WTC11 (cell line): ENCODE measurements at regions not wholly inside any gene's neighbourhood (a gene's known extent, or its start where the extent isn't known, plus 50 kb on each side); places are given as distances from the start of the nearest gene placed in this dataset.

Experiments used
- ATAC-seq: fragments of 200-7000 bp; cut with Tn5 transposase; 2 replicates; pipeline ENCODE4 v1.10.0; 2021; ENCODE audit warnings: mild to moderate bottlenecking, moderate library complexity
- CTCF ChIA-PET: fragments of 300-600 bp; sonication (Branson Sonifier 250); formaldehyde crosslinking; loops from one replicate; lab custom pipeline; 2021; ENCODE audit warnings: antibody characterized with exemption; lab: Charles Lee
- POLR2A ChIA-PET: fragments of 350-600 bp; sonication (Branson Sonifier 250); formaldehyde crosslinking; loops from one replicate; lab custom pipeline; 2021; ENCODE audit warnings: antibody characterized with exemption; lab: Charles Lee
- DNase-seq: peaks from one replicate; pipeline ENCODE4 v3.0.0; 2021; ENCODE audit warnings: low spot score
- H3K27ac Mint-ChIP-seq: 2 replicates; pipeline ENCODE4 v1.8.0; 2021; ENCODE audit warnings: mixed read lengths
- H3K27me3 Mint-ChIP-seq: 2 replicates; pipeline ENCODE4 v1.8.0; 2021; ENCODE audit warnings: low read depth, mild to moderate bottlenecking, moderate library complexity, mixed read lengths
- H3K36me3 Mint-ChIP-seq: 2 replicates; pipeline ENCODE4 v1.8.0; 2021; ENCODE audit warnings: mixed read lengths
- H3K4me1 Mint-ChIP-seq: 2 replicates; pipeline ENCODE4 v1.8.0; 2022; ENCODE audit warnings: mixed read lengths
- H3K4me3 Mint-ChIP-seq: 2 replicates; pipeline ENCODE4 v1.8.0; 2021; ENCODE audit warnings: mild to moderate bottlenecking, moderate library complexity, mixed read lengths
- H3K9me3 Mint-ChIP-seq: 2 replicates; pipeline ENCODE4 v1.8.0; 2021; ENCODE audit warnings: mixed read lengths
- ATF1 ChIP-seq: sonication (generic); formaldehyde crosslinking; IDR thresholded peaks from 2 replicates; pipeline ENCODE4 v1.8.1; 2023; ENCODE audit warnings: mild to moderate bottlenecking, moderate library complexity, missing genetic modification reagents
- CDX4 ChIP-seq: fragments of 250-450 bp; sonication (Bioruptor Pico); IDR thresholded peaks from 2 replicates; pipeline ENCODE4 v1.9.0; 2021; ENCODE audit warnings: moderate library complexity, mild to moderate bottlenecking, inconsistent platforms, borderline replicate concordance
- ELF4 ChIP-seq: sonication (generic); formaldehyde crosslinking; IDR thresholded peaks from 2 replicates; pipeline ENCODE4 v1.8.1; 2022; ENCODE audit warnings: low read depth, mild to moderate bottlenecking, moderate library complexity, missing genetic modification reagents
- EMX1 ChIP-seq: fragments of 250-450 bp; sonication (Bioruptor Pico); IDR thresholded peaks from 2 replicates; pipeline ENCODE4 v1.8.0; 2021; ENCODE audit warnings: mild to moderate bottlenecking
- ERG ChIP-seq: fragments of 250-450 bp; sonication (Bioruptor Pico); IDR thresholded peaks from 2 replicates; pipeline ENCODE4 v1.8.0; 2021; ENCODE audit warnings: mild to moderate bottlenecking
- FOXJ3 ChIP-seq: sonication (generic); formaldehyde crosslinking; IDR thresholded peaks from 2 replicates; pipeline ENCODE4 v1.9.0; 2021; ENCODE audit warnings: missing genetic modification reagents, mild to moderate bottlenecking, borderline replicate concordance
- GABPB1 ChIP-seq: sonication (generic); formaldehyde crosslinking; IDR thresholded peaks from 2 replicates; pipeline ENCODE4 v1.8.1; 2023; ENCODE audit warnings: mild to moderate bottlenecking, missing genetic modification reagents
- IRF1 ChIP-seq: sonication (generic); formaldehyde crosslinking; IDR thresholded peaks from 2 replicates; pipeline ENCODE4 v1.8.0; 2023; ENCODE audit warnings: missing genetic modification reagents
- JUN ChIP-seq: sonication (generic); formaldehyde crosslinking; IDR thresholded peaks from 2 replicates; pipeline ENCODE4 v1.8.0; 2023; ENCODE audit warnings: mild to moderate bottlenecking, missing genetic modification reagents
- NFYB ChIP-seq: sonication (generic); formaldehyde crosslinking; conservative IDR thresholded peaks from 2 replicates; pipeline ENCODE4 v1.8.0; 2022; ENCODE audit warnings: low read depth, missing genetic modification reagents
- NR3C1 ChIP-seq: sonication (generic); formaldehyde crosslinking; conservative IDR thresholded peaks from 2 replicates; pipeline ENCODE4 v1.8.1; 2023; ENCODE audit warnings: low read depth, mild to moderate bottlenecking, missing genetic modification reagents
- PRDM15 ChIP-seq: sonication (generic); formaldehyde crosslinking; IDR thresholded peaks from 2 replicates; pipeline ENCODE4 v1.8.0; 2022; ENCODE audit warnings: missing genetic modification reagents
- SMAD3 ChIP-seq: sonication (generic); formaldehyde crosslinking; IDR thresholded peaks from 2 replicates; pipeline ENCODE4 v1.8.0; 2022; ENCODE audit warnings: missing genetic modification reagents, mild to moderate bottlenecking, borderline replicate concordance
- TEAD1 ChIP-seq: sonication (generic); formaldehyde crosslinking; IDR thresholded peaks from 2 replicates; pipeline ENCODE4 v1.8.0; 2022; ENCODE audit warnings: mild to moderate bottlenecking, missing genetic modification reagents
- USF2 ChIP-seq: sonication (generic); formaldehyde crosslinking; IDR thresholded peaks from 2 replicates; pipeline ENCODE4 v1.8.1; 2023; ENCODE audit warnings: mild to moderate bottlenecking, missing genetic modification reagents, moderate library complexity
- ZNF138 ChIP-seq: sonication (generic); formaldehyde crosslinking; conservative IDR thresholded peaks from 2 replicates; pipeline ENCODE4 v1.8.1; 2022; ENCODE audit warnings: mild to moderate bottlenecking, moderate library complexity, missing genetic modification reagents
- ZNF416 ChIP-seq: fragments of 250-450 bp; sonication (Bioruptor Pico); IDR thresholded peaks from 2 replicates; pipeline ENCODE4 v1.9.0; 2021; ENCODE audit warnings: mild to moderate bottlenecking, inconsistent platforms
- ZNF512 ChIP-seq: sonication (generic); formaldehyde crosslinking; IDR thresholded peaks from 2 replicates; pipeline ENCODE4 v1.8.1; 2022; ENCODE audit warnings: missing genetic modification reagents, borderline replicate concordance
- ZNF671 ChIP-seq: fragments of 250-450 bp; sonication (Bioruptor Pico); IDR thresholded peaks from 2 replicates; pipeline ENCODE4 v1.8.0; 2021; ENCODE audit warnings: mild to moderate bottlenecking
- TF ChIP-seq, protein P1 (sequence below): fragments of 250-450 bp; sonication (Bioruptor Pico); IDR thresholded peaks from 2 replicates; pipeline ENCODE4 v1.9.0; 2021; ENCODE audit warnings: mild to moderate bottlenecking

DNA sequence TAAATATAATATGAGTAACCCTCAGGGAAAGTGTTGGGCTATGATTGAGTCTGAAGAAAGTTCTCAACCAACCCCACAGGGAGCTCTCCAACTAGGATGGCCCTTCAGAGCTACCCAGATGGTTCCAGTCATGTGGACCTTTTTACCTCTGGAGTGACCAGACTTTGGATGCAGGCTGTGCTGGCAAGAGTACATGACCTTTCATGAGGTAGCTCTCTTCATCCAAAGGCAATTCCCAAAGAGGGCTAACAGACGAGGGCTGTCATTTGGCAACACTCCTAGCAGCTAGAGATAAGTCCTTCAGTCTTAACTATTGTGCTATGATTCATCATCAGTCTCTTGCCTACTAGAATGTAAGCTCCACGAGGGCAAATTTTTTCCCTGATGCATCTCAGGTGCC lies 75.4 kb downstream of the DUSP6 start:
- no peak overlapping the region for H3K4me3 Mint-ChIP-seq
- no peaks in the 10 kb centered on the region; the same call in 1 of the 2 replicates for H3K27me3 Mint-ChIP-seq
- peaks cover 6% of the 10 kb centered on the region for H3K9me3 Mint-ChIP-seq
- H3K27ac Mint-ChIP-seq: no peak overlapping the region
- DNase-seq (no peak), ATAC-seq (no peak)
- CTCF ChIA-PET: no interaction called here
- no peaks in the 10 kb centered on the region for H3K36me3 Mint-ChIP-seq
- POLR2A ChIA-PET: no interaction called here
- TF ChIP-seq ZNF138 (CRISPR knock-in tag): no peak
- no peak for TF ChIP-seq NFYB (CRISPR knock-in tag)
- no peak for TF ChIP-seq IRF1 (CRISPR knock-in tag)
- TF ChIP-seq PRDM15: no peak
- TF ChIP-seq ZNF416 (CRISPR knock-in tag): no peak
- TF ChIP-seq CDX4 (CRISPR knock-in tag): no peak
- TF ChIP-seq FOXJ3 (CRISPR knock-in tag): no peak
- TF ChIP-seq TEAD1 (CRISPR knock-in tag): no peak
- TF ChIP-seq ERG (CRISPR knock-in tag): no peak
- TF ChIP-seq ZNF512 (CRISPR knock-in tag): no peak
- no peak for TF ChIP-seq ELF4 (CRISPR knock-in tag)
- no peak for TF ChIP-seq EMX1 (CRISPR knock-in tag)
- no peak for TF ChIP-seq ATF1
- TF ChIP-seq USF2 (CRISPR knock-in tag): no peak
- TF ChIP-seq JUN (CRISPR knock-in tag): no peak
- TF ChIP-seq NR3C1 (CRISPR knock-in tag): no peak
- TF ChIP-seq, protein P1, sequence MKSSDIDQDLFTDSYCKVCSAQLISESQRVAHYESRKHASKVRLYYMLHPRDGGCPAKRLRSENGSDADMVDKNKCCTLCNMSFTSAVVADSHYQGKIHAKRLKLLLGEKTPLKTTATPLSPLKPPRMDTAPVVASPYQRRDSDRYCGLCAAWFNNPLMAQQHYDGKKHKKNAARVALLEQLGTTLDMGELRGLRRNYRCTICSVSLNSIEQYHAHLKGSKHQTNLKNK (CRISPR knock-in tag): no peak
- TF ChIP-seq SMAD3: no peak
- TF ChIP-seq ZNF671 (CRISPR knock-in tag): no peak
- TF ChIP-seq GABPB1: no peak
- peaks cover 23% of the 10 kb centered on the region for H3K4me1 Mint-ChIP-seq
